ENCODE measurements at regions not wholly inside any gene's neighbourhood (a gene's known extent, or its start where the extent isn't known, plus 50 kb on each side); places are given as distances from the start of the nearest gene placed in this dataset.

DNA sequence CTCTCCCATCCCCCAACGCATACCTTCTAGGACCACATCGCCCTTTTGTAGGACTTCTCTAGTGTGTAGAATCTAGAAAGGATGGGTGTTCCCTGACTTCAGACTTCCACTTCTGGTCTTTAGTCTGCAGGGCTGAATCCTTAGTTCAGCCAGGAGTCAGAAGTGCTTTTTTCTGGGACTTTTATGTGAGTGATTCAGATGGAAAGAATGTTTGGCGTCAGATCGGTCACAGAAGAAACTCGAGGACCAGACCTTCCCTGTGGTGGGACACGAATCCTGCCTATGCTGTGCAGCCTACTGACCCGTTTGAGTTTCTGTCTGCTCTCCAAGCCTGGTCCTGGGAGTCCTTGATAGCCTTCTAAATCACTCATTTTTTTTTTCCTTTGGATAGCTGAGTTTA lies 165.4 kb upstream of the SSTR1 start:
- H3K36me3 ChIP-seq: no peaks in the 10 kb centered on the region
- no peak for DNase-seq
- intact Hi-C loops (cut with DNase I; ENCODE audit: low total_unique reads): no loop called here
- no peaks in the 10 kb centered on the region for H3K9me3 ChIP-seq
- no peaks in the 10 kb centered on the region for H3K4me1 ChIP-seq
- TF ChIP-seq POLR2A (IDR thresholded peaks at IDR 0.05): no peak
- TF ChIP-seq, protein P1, sequence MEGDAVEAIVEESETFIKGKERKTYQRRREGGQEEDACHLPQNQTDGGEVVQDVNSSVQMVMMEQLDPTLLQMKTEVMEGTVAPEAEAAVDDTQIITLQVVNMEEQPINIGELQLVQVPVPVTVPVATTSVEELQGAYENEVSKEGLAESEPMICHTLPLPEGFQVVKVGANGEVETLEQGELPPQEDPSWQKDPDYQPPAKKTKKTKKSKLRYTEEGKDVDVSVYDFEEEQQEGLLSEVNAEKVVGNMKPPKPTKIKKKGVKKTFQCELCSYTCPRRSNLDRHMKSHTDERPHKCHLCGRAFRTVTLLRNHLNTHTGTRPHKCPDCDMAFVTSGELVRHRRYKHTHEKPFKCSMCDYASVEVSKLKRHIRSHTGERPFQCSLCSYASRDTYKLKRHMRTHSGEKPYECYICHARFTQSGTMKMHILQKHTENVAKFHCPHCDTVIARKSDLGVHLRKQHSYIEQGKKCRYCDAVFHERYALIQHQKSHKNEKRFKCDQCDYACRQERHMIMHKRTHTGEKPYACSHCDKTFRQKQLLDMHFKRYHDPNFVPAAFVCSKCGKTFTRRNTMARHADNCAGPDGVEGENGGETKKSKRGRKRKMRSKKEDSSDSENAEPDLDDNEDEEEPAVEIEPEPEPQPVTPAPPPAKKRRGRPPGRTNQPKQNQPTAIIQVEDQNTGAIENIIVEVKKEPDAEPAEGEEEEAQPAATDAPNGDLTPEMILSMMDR (IDR thresholded peaks at IDR 0.05): no peak
- H3K4me3 ChIP-seq: no peak overlapping the region
- H3K27ac ChIP-seq: no peak overlapping the region
- no peaks in the 10 kb centered on the region for H3K27me3 ChIP-seq

DNA sequence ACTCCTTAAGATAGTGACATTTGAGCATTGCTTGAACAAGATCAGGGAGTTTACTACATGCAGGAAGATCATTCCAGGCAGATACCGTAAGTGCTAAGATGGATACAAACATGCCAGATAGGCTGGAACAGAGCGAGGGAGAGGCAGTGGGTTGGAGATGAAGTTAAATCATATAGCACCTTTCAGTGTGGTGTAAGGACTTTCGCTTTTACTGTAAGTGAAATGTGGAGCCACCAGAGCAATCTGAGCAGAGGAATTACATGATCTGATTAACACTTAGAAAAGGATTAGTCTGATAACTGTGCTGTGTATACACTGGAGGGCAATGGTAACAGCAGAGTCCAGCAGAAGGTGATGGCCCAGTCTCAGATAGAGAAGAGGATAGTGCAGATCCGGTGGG lies 163.0 kb upstream of the SSTR1 start:
- TF ChIP-seq, protein P1 (IDR thresholded peaks at IDR 0.05): no peak
- TF ChIP-seq POLR2A (IDR thresholded peaks at IDR 0.05): no peak
- H3K4me1 ChIP-seq: no peaks in the 10 kb centered on the region
- DNase-seq: no peak
- H3K27me3 ChIP-seq: no peaks in the 10 kb centered on the region
- intact Hi-C loops (cut with DNase I; ENCODE audit: low total_unique reads): no loop called here
- no peak overlapping the region for H3K27ac ChIP-seq
- H3K9me3 ChIP-seq: no peaks in the 10 kb centered on the region
- no peak overlapping the region for H3K4me3 ChIP-seq
- H3K36me3 ChIP-seq: no peaks in the 10 kb centered on the region

DNA sequence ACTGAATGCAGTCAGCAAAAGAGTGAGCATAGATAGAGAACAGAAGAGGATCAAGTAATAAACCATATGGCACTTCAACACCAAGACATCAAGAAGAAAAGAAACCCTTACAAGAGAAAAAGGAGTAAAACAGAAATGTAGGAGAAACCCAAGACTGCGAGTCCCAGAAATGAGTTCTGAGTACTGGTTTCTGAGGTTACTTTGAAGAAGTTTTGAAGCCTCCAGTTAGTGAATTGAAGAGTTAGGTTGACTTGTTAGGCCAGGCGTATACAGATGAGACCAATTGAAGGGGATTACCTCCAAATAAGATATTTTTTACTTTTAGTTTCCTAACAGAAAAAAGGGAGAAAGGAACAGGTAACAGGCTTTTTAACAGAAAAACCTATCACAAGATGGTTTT lies 162.2 kb upstream of the SSTR1 start:
- Histone ChIP-seq H3K27ac (no peak overlapping the region), H3K4me3 (no peak overlapping the region), H3K9me3 (no peaks in the 10 kb centered on the region), H3K36me3 (no peaks in the 10 kb centered on the region), H3K27me3 (no peaks in the 10 kb centered on the region), H3K4me1 (no peaks in the 10 kb centered on the region)
- intact Hi-C loops (cut with DNase I; ENCODE audit: low total_unique reads): no loop called here
- DNase-seq: no peak
- no peak for TF ChIP-seq POLR2A (IDR thresholded peaks at IDR 0.05)
- TF ChIP-seq, protein P1 (IDR thresholded peaks at IDR 0.05): no peak

DNA sequence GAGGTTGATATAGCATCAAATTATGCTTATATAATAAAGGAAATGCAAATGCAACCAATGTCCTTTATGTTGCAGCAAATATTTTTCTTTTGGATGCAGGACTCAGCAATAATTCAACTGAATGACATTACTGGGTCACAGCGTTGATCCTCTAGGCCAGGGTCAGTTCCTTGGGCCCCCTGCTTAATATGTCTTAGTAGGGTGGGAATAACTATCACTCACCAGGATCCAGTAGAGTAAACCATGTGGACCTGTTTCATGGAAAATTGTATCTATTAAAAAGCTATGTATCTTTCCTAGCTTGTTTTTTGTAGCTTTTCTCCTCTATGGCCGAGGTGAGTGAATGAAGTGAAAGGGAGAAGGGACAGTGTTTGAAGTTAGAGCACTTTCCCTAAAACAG lies 161.5 kb upstream of the SSTR1 start:
- H3K9me3 ChIP-seq: no peaks in the 10 kb centered on the region
- no peak for DNase-seq
- H3K4me3 ChIP-seq: no peak overlapping the region
- no peaks in the 10 kb centered on the region for H3K27me3 ChIP-seq
- H3K27ac ChIP-seq: no peak overlapping the region
- TF ChIP-seq, protein P1 (IDR thresholded peaks at IDR 0.05): no peak
- TF ChIP-seq POLR2A (IDR thresholded peaks at IDR 0.05): no peak
- no peaks in the 10 kb centered on the region for H3K4me1 ChIP-seq
- H3K36me3 ChIP-seq: no peaks in the 10 kb centered on the region
- intact Hi-C loops (cut with DNase I; ENCODE audit: low total_unique reads): no loop called here

DNA sequence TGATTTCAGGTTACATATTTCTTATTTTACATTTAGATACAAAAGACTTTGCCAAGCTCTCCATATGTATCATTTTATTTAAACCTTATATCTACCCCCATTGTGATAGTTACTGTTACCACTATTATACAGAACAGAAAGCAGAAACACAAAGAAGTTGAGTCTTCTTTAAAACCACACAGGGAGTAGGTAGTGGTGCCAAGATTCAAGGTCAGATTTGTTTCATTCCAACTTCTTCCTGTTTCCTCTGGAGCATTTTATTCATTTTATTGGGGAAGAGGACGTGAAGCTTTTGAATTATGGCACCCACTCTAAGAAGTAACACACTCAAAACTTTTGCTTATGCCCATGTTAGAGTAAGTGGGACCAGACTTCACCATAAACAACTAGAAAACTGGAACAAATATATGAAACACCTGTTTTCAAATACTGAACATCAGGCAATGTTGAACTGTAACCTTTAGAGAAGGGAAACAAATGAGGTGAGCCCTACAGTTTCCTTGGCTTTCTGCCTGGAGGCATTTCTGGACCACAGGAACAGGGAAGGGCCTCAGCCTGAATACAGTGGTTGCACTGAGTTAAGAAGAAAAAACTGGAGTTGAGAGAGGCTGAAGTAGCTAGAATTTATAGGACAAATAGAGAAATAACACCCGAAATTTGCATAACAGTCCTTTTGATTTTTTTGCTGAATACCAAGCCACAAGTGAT lies 160.4 kb upstream of the SSTR1 start:
- no peaks in the 10 kb centered on the region for H3K36me3 ChIP-seq
- intact Hi-C loops (cut with DNase I; ENCODE audit: low total_unique reads): no loop called here
- DNase-seq: no peak
- H3K27ac ChIP-seq: no peak overlapping the region
- H3K4me1 ChIP-seq: no peaks in the 10 kb centered on the region
- TF ChIP-seq, protein P1 (IDR thresholded peaks at IDR 0.05): no peak
- TF ChIP-seq POLR2A (IDR thresholded peaks at IDR 0.05): no peak
- no peaks in the 10 kb centered on the region for H3K27me3 ChIP-seq
- no peaks in the 10 kb centered on the region for H3K9me3 ChIP-seq
- no peak overlapping the region for H3K4me3 ChIP-seq

Measured in uterus (tissue), 3 donors.